Fibroblast of gingiva (primary cell): ENCODE measurements at regions not wholly inside any gene's neighbourhood (a gene's known extent, or its start where the extent isn't known, plus 50 kb on each side); places are given as distances from the start of the nearest gene placed in this dataset.
A peak's percentile ranks its signal among the peaks of the same experiment; 100 is the strongest.
"Not testable (repeated sequence)": the region's sequence is repeated elsewhere in the genome, so short reads cannot be mapped to it uniquely, and the experiment has no call there.

Experiments used
- DNase-seq: peaks from one replicate; pipeline ENCODE4 v3.0.0-alpha.2; 2011; ENCODE audit warnings: low read depth

GRCh38 chrX:117843749-117844148, 272.9 kb downstream of the KLHL13 start:
- no peak for DNase-seq

- DNase-seq = no peak
Measured at GRCh38 chrX:117840645-117841044, 276.0 kb downstream of the KLHL13 start.

- no peak for DNase-seq
Measured at GRCh38 chrX:117839544-117839943, 277.1 kb downstream of the KLHL13 start.

GRCh38 chrX:117838581-117839331, 277.9 kb downstream of the KLHL13 start:
- DNase-seq = no peak

- DNase-seq = peak; percentile 0
Measured at GRCh38 chrX:117835034-117835433, 281.6 kb downstream of the KLHL13 start.

- no peak for DNase-seq
Measured at GRCh38 chrX:117834076-117834475, 282.5 kb downstream of the KLHL13 start.

GRCh38 chrX:117821472-117821871, 295.1 kb downstream of the KLHL13 start:
- not testable (repeated sequence) for DNase-seq

GRCh38 chrX:117808426-117808825, 308.2 kb downstream of the KLHL13 start:
- no peak for DNase-seq

- no peak for DNase-seq
Measured at GRCh38 chrX:117803463-117803862, 313.1 kb downstream of the KLHL13 start.

GRCh38 chrX:117788339-117788738, 328.3 kb downstream of the KLHL13 start:
- DNase-seq = no peak

- DNase-seq = no peak
Measured at GRCh38 chrX:117771384-117771783, 345.2 kb downstream of the KLHL13 start.

- DNase-seq = no peak
Measured at GRCh38 chrX:117768861-117769604, 347.6 kb downstream of the KLHL13 start.

- DNase-seq = no peak
Measured at GRCh38 chrX:117765211-117765610, 351.4 kb downstream of the KLHL13 start.

- no peak for DNase-seq
Measured at GRCh38 chrX:117752745-117753144, 363.9 kb downstream of the KLHL13 start.

- DNase-seq = no peak
Measured at GRCh38 chrX:117751155-117751554, 365.5 kb downstream of the KLHL13 start.

- no peak for DNase-seq
Measured at GRCh38 chrX:117744958-117745357, 371.7 kb downstream of the KLHL13 start.

GRCh38 chrX:117743469-117744251, 372.9 kb downstream of the KLHL13 start:
- no peak for DNase-seq

- no peak for DNase-seq
Measured at GRCh38 chrX:117713411-117713810, 403.2 kb downstream of the KLHL13 start.

GRCh38 chrX:117711782-117712181, 404.8 kb downstream of the KLHL13 start:
- no peak for DNase-seq

- DNase-seq = no peak
Measured at GRCh38 chrX:117707948-117708743, 408.5 kb downstream of the KLHL13 start.

GRCh38 chrX:117701050-117701449, 415.6 kb downstream of the KLHL13 start:
- DNase-seq = no peak

- DNase-seq = no peak
Measured at GRCh38 chrX:117689956-117690355, 426.7 kb downstream of the KLHL13 start.
